ENCODE measurements at regions not wholly inside any gene's neighbourhood (a gene's known extent, or its start where the extent isn't known, plus 50 kb on each side); places are given as distances from the start of the nearest gene placed in this dataset.

DNA sequence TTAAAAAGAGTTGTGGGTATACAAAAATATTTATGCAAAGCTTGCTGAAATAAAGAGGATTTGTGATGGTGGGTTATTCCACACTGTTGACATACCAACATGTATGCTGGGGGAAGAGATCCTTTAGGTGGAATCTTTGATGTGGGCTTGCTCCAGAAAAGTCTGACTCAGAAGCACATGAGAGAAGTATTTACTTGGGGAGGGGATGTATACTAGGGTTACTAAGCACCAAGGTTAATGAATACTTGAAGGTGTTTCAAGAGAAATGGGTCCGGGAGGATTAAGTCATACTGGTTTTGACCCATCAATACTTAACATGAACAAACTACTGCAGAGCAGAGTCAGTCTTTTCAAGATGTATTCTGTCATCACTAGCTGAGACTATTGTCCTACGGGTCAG lies 316.4 kb upstream of the GRIN3A start:
- TF ChIP-seq, protein P1, sequence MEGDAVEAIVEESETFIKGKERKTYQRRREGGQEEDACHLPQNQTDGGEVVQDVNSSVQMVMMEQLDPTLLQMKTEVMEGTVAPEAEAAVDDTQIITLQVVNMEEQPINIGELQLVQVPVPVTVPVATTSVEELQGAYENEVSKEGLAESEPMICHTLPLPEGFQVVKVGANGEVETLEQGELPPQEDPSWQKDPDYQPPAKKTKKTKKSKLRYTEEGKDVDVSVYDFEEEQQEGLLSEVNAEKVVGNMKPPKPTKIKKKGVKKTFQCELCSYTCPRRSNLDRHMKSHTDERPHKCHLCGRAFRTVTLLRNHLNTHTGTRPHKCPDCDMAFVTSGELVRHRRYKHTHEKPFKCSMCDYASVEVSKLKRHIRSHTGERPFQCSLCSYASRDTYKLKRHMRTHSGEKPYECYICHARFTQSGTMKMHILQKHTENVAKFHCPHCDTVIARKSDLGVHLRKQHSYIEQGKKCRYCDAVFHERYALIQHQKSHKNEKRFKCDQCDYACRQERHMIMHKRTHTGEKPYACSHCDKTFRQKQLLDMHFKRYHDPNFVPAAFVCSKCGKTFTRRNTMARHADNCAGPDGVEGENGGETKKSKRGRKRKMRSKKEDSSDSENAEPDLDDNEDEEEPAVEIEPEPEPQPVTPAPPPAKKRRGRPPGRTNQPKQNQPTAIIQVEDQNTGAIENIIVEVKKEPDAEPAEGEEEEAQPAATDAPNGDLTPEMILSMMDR (conservative IDR thresholded peaks at IDR 0.05), result no peak
- no peaks in the 10 kb centered on the region for H3K9me3 Mint-ChIP-seq
- no peak overlapping the region for H3K9ac ChIP-seq (ENCODE audit: extremely low read depth, low read length, poor library complexity, severe bottlenecking)
- no peak overlapping the region for H3K27ac Mint-ChIP-seq
- H3K4me3 Mint-ChIP-seq, result no peak overlapping the region
- no peaks in the 10 kb centered on the region for H3K4me1 ChIP-seq (ENCODE audit: control insufficient read depth, insufficient read depth, low read length)
- WGBS, 2 experiments (ENCODE audit: insufficient coverage in 1 of 2, insufficient read length in 1 of 2), result 71 to 85% methylated on average over 1 to 2 of the region's 2 CpGs
- no peaks in the 10 kb centered on the region for H3K27me3 Mint-ChIP-seq (ENCODE audit: insufficient read depth)
- no peak overlapping the region for H3K4me3 ChIP-seq (ENCODE audit: low read length)
- H3K9me3 ChIP-seq (ENCODE audit: control insufficient read depth, low read length), result peaks cover 30% of the 10 kb centered on the region
- no peak overlapping the region for H3K27ac ChIP-seq (ENCODE audit: low read depth, low read length)
- no peaks in the 10 kb centered on the region for H3K27me3 ChIP-seq (ENCODE audit: control insufficient read depth, insufficient read depth, low read length, poor library complexity, severe bottlenecking)
- H3K4me1 Mint-ChIP-seq, result no peaks in the 10 kb centered on the region
- H3K36me3 Mint-ChIP-seq (ENCODE audit: low read depth), result no peaks in the 10 kb centered on the region
- DNase-seq, result no peak
- no peaks in the 10 kb centered on the region for H3K36me3 ChIP-seq (ENCODE audit: control insufficient read depth, insufficient read depth, low read length)

DNA sequence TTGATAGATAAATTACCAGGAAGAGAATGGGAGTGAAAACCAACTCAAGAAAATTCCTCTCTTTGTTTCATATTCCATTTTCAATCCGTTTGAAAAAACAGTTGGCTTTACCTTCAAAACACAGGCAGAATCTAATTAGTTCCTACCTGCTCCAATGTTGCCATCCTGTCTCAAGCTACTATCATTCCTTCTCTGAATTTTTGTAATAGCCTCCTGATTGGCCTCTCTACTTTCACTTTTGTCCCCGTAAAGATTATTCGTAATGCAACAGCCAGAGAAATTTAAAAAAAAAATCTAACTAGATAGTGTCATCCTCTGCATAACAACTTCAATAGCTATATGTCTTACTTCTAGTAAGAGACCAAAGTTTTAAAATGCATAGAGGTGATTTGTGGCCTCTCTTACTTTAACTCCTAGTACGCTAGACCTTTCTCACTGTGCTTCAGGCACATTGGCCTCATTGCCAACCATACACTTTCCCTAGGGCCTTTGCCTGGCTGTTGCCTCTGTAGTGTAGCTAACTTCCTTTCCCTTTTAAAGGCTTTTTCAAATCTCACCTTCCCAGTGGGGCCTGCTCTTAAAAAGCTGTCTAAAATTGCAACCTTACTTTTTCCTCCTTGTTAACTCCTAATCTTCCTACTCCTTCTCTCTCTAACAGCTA lies 311.3 kb upstream of the GRIN3A start:
- no peaks in the 10 kb centered on the region for H3K9me3 Mint-ChIP-seq
- Histone ChIP-seq H3K27me3 (ENCODE audit: control insufficient read depth, insufficient read depth, low read length, poor library complexity, severe bottlenecking) (no peaks in the 10 kb centered on the region), H3K36me3 (ENCODE audit: control insufficient read depth, insufficient read depth, low read length) (no peaks in the 10 kb centered on the region), H3K9me3 (ENCODE audit: control insufficient read depth, low read length) (peaks cover 18% of the 10 kb centered on the region), H3K4me1 (ENCODE audit: control insufficient read depth, insufficient read depth, low read length) (no peaks in the 10 kb centered on the region), H3K27ac (ENCODE audit: low read depth, low read length) (no peak overlapping the region), H3K9ac (ENCODE audit: extremely low read depth, low read length, poor library complexity, severe bottlenecking) (no peak overlapping the region), H3K4me3 (ENCODE audit: low read length) (no peak overlapping the region)
- 83 to 90% methylated on average over 4 of the region's 4 CpGs for WGBS, 2 experiments (ENCODE audit: insufficient coverage in 1 of 2, insufficient read length in 1 of 2)
- TF ChIP-seq, protein P1 (conservative IDR thresholded peaks at IDR 0.05), result no peak
- H3K36me3 Mint-ChIP-seq (ENCODE audit: low read depth), result no peaks in the 10 kb centered on the region
- no peaks in the 10 kb centered on the region for H3K27me3 Mint-ChIP-seq (ENCODE audit: insufficient read depth)
- H3K27ac Mint-ChIP-seq, result no peak overlapping the region
- no peak for DNase-seq
- no peaks in the 10 kb centered on the region for H3K4me1 Mint-ChIP-seq
- no peak overlapping the region for H3K4me3 Mint-ChIP-seq

DNA sequence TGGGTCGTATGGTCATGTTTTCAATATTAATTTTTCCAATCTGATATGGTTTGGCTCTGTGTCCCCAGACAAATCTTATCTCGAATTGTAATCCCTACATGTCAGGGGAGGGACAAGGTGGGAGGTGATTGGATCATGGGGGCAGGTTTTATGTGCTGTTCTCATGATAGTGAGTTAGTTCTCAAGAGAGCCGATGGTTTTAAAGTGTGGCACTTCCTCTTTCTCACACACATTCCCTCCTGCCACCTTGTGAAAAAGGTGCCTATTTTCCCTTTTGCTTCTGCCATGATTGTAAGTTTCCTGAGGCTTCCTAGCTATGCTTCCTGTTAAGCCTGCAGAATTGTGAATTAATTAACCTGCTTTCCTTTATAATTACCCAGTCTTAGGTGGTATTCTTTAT lies 309.1 kb upstream of the GRIN3A start:
- Histone ChIP-seq H3K4me3 (ENCODE audit: low read length) (no peak overlapping the region), H3K4me1 (ENCODE audit: control insufficient read depth, insufficient read depth, low read length) (no peaks in the 10 kb centered on the region), H3K27me3 (ENCODE audit: control insufficient read depth, insufficient read depth, low read length, poor library complexity, severe bottlenecking) (no peaks in the 10 kb centered on the region), H3K36me3 (ENCODE audit: control insufficient read depth, insufficient read depth, low read length) (no peaks in the 10 kb centered on the region), H3K9me3 (ENCODE audit: control insufficient read depth, low read length) (peaks cover 14% of the 10 kb centered on the region), H3K9ac (ENCODE audit: extremely low read depth, low read length, poor library complexity, severe bottlenecking) (no peak overlapping the region), H3K27ac (ENCODE audit: low read depth, low read length) (no peak overlapping the region)
- Mint-ChIP-seq H3K4me3 (no peak overlapping the region), H3K27me3 (ENCODE audit: insufficient read depth) (no peaks in the 10 kb centered on the region), H3K9me3 (no peaks in the 10 kb centered on the region), H3K36me3 (ENCODE audit: low read depth) (no peaks in the 10 kb centered on the region), H3K4me1 (no peaks in the 10 kb centered on the region), H3K27ac (no peak overlapping the region)
- DNase-seq, result no peak
- TF ChIP-seq, protein P1 (conservative IDR thresholded peaks at IDR 0.05), result no peak
- 78% methylated on average over 3 of the region's 3 CpGs; no CpG with 5 or more reads in 1 of the 2 experiments for WGBS, 2 experiments (ENCODE audit: insufficient coverage in 1 of 2, insufficient read length in 1 of 2)
